ENCODE measurements at regions not wholly inside any gene's neighbourhood (a gene's known extent, or its start where the extent isn't known, plus 50 kb on each side); places are given as distances from the start of the nearest gene placed in this dataset.

DNA sequence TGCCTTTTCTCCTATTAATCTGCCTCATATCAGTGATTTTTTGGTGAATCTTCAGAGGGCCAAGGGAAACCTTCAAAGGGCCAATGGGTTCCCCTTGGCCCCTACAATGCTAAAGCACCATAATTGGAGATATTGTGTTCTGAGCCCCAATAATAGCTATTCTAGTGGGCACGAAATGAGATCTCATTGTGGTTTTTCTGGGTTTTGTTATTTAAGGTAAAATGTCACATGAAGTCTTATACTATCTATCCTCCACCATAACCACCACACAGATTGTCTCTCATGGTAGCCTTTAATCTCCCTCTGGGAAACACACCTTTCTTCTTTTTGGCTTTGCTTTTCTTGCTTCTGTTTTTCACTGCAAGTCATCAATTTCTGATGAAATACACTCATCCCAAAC, 152.8 kb downstream of the B3GNT2 start:
- no peak overlapping the region for H3K27ac ChIP-seq (ENCODE audit: low read depth, low read length, severe bottlenecking)
- no CpG with 5 or more reads among the region's 1 CpG for WGBS, 2 experiments (ENCODE audit: insufficient coverage in 2 of 2)
- peaks cover 7% of the 10 kb centered on the region for H3K9me3 ChIP-seq (ENCODE audit: control insufficient read depth, low read length)
- no peaks in the 10 kb centered on the region for H3K4me1 ChIP-seq (ENCODE audit: control insufficient read depth, insufficient read depth, low read length, poor library complexity, severe bottlenecking)
- no peaks in the 10 kb centered on the region for H3K36me3 ChIP-seq (ENCODE audit: control insufficient read depth, insufficient read depth, low read length)
- H3K4me3 ChIP-seq (ENCODE audit: extremely low read depth, insufficient read depth, low read length, poor library complexity, severe bottlenecking), result no peak overlapping the region

DNA sequence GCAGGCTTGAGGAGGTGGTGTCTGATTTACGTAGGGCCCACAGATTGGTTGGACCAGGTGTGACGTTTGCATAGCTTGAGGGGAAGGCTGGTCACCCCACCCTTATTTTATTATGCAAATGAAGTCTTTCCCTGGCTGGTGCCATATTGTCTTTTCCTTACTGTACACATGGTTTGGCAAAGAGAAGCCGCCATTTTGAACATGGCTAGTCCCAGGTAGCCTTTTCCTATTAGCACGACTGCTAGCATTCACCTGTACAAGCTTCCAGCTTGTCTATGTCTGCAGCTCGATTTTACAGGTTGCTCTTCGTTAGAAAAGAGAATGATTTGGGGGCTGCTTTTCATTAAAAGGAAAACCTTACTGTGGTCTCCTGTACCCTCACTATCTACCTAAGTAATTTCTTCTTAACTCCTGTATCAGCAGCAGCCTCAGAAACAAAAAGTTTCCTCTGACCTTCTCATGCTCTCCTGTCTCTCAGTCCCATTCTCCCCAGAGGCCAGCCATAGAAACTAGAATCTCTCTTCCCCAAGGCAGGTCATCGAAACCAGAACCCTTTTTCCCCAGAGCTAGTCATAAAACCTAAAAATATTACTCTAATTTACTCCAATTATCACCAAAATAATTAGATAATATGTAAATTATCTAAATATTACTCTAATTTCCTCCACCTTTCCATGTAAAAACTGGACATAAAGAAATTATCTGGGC, 151.8 kb downstream of the B3GNT2 start:
- H3K4me3 ChIP-seq (ENCODE audit: extremely low read depth, insufficient read depth, low read length, poor library complexity, severe bottlenecking), result no peak overlapping the region
- peaks cover 7% of the 10 kb centered on the region for H3K9me3 ChIP-seq (ENCODE audit: control insufficient read depth, low read length)
- no peaks in the 10 kb centered on the region for H3K36me3 ChIP-seq (ENCODE audit: control insufficient read depth, insufficient read depth, low read length)
- H3K27ac ChIP-seq (ENCODE audit: low read depth, low read length, severe bottlenecking), result no peak overlapping the region
- 90 to 97% methylated on average over 4 to 6 of the region's 7 CpGs for WGBS, 2 experiments (ENCODE audit: insufficient coverage in 2 of 2)
- no peaks in the 10 kb centered on the region for H3K4me1 ChIP-seq (ENCODE audit: control insufficient read depth, insufficient read depth, low read length, poor library complexity, severe bottlenecking)

DNA sequence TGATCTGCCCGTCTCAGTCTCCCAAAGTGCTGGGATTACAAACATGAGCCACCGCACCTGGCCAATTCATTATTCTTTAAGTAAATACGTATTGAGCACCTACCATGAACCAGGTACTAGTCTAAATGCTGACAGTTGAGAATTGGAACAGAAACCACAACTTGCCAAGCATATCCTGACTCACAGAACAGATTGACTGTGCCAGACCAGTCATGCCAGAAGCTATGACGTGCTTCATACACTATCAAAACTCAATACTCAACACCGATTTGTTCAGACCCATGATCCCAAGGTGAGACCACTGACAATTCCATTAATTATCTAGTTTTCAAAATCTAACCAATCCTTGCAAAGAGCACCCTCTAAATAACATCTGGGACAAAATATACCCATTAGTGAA, 148.6 kb downstream of the B3GNT2 start:
- peaks cover 6% of the 10 kb centered on the region for H3K4me1 ChIP-seq (ENCODE audit: control insufficient read depth, insufficient read depth, low read length, poor library complexity, severe bottlenecking)
- WGBS, 2 experiments (ENCODE audit: insufficient coverage in 2 of 2), result 93 to 95% methylated on average over 5 of the region's 5 CpGs
- no peaks in the 10 kb centered on the region for H3K9me3 ChIP-seq (ENCODE audit: control insufficient read depth, low read length)
- H3K36me3 ChIP-seq (ENCODE audit: control insufficient read depth, insufficient read depth, low read length), result no peaks in the 10 kb centered on the region
- no peak overlapping the region for H3K27ac ChIP-seq (ENCODE audit: low read depth, low read length, severe bottlenecking)
- H3K4me3 ChIP-seq (ENCODE audit: extremely low read depth, insufficient read depth, low read length, poor library complexity, severe bottlenecking), result no peak overlapping the region

DNA sequence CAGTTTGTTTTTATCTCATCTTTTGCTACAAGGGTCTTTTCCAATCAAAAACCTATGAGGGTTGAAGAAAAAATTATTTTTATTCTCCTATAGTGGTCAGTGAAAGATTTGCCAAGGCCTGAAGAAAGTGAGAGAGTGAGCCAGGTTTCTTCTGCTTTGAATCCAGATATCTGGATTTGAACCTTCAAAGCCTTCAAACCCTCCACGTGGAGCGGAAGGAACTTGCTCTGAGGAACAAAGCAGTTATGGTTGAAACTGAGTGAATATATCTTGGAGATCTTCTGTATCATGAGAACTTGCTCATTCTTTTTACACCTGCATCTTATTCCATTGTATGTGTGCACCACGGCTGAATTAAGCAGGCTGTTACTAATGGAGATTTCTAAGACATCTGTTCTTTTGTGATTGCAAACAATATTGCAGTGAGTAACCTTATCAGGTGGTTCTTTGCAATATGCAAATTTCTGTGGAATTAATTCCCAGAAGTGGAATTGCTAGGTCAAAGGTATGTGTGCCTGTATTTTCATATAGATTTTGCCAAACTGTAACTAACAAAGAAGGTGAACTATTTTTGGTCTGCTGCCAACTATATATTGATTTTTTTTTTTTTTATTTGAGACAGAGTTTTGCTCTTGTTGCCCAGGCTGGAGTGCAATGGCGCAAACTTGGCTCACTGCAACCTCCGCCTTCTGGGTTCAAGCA, 147.9 kb downstream of the B3GNT2 start:
- peaks cover 6% of the 10 kb centered on the region for H3K4me1 ChIP-seq (ENCODE audit: control insufficient read depth, insufficient read depth, low read length, poor library complexity, severe bottlenecking)
- no peak overlapping the region for H3K27ac ChIP-seq (ENCODE audit: low read depth, low read length, severe bottlenecking)
- no peak overlapping the region for H3K4me3 ChIP-seq (ENCODE audit: extremely low read depth, insufficient read depth, low read length, poor library complexity, severe bottlenecking)
- WGBS, 2 experiments (ENCODE audit: insufficient coverage in 2 of 2), result 92% methylated on average over 2 of the region's 5 CpGs; no CpG with 5 or more reads in 1 of the 2 experiments
- no peaks in the 10 kb centered on the region for H3K36me3 ChIP-seq (ENCODE audit: control insufficient read depth, insufficient read depth, low read length)
- no peaks in the 10 kb centered on the region for H3K9me3 ChIP-seq (ENCODE audit: control insufficient read depth, low read length)

DNA sequence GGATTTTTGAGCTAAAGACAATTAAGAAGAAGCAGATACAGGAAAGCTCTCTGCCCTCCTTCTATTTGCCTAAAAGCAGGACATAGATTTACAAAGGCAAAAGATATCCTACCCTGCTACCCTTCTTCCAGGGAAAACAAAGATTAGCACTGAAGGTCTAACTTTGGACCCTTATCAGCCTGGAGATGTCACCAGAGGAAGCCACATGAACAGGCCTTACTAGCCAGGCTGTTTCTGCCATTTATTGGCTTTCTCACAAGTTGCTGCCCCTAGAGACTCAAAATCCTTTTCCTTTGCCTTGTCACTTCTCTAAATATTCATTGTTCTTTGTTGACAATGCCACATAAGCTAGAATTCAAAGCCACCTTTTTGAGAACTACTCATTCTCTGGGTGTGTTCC, 147.3 kb downstream of the B3GNT2 start:
- H3K36me3 ChIP-seq (ENCODE audit: control insufficient read depth, insufficient read depth, low read length), result no peaks in the 10 kb centered on the region
- peaks cover 6% of the 10 kb centered on the region for H3K4me1 ChIP-seq (ENCODE audit: control insufficient read depth, insufficient read depth, low read length, poor library complexity, severe bottlenecking)
- H3K4me3 ChIP-seq (ENCODE audit: extremely low read depth, insufficient read depth, low read length, poor library complexity, severe bottlenecking), result no peak overlapping the region
- H3K9me3 ChIP-seq (ENCODE audit: control insufficient read depth, low read length), result no peaks in the 10 kb centered on the region
- no peak overlapping the region for H3K27ac ChIP-seq (ENCODE audit: low read depth, low read length, severe bottlenecking)

DNA sequence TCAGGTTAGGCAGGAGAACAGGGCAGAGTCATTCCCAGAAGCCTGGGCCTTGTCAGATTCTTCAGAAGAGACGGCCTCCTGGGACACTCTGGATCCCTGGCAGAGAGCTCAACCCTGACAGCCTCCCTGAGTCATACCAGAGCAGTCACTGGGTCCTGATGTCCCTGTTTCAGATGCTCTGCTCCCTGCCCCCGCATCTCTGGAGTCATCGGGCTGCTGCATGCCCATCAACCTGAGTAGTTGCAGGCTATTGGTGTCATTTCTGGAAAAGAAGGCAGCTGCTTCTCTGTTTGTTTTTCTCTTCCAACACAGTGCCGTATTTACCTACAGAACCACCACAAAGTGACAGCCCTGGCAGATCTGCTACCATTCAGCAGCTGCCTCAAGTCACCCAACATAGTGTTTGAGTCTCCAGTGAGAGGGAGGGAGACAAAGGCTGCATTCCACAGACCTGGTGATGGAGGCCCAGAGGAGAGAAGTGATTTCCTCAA, 145.1 kb downstream of the B3GNT2 start:
- Histone ChIP-seq H3K4me1 (ENCODE audit: control insufficient read depth, insufficient read depth, low read length, poor library complexity, severe bottlenecking) (peaks cover 6% of the 10 kb centered on the region), H3K9me3 (ENCODE audit: control insufficient read depth, low read length) (no peaks in the 10 kb centered on the region), H3K27ac (ENCODE audit: low read depth, low read length, severe bottlenecking) (peak overlapping the region; percentile 87), H3K4me3 (ENCODE audit: extremely low read depth, insufficient read depth, low read length, poor library complexity, severe bottlenecking) (no peak overlapping the region), H3K36me3 (ENCODE audit: control insufficient read depth, insufficient read depth, low read length) (no peaks in the 10 kb centered on the region)
- WGBS, 2 experiments (ENCODE audit: insufficient coverage in 2 of 2), result 44 to 83% methylated on average over 2 to 3 of the region's 4 CpGs

DNA sequence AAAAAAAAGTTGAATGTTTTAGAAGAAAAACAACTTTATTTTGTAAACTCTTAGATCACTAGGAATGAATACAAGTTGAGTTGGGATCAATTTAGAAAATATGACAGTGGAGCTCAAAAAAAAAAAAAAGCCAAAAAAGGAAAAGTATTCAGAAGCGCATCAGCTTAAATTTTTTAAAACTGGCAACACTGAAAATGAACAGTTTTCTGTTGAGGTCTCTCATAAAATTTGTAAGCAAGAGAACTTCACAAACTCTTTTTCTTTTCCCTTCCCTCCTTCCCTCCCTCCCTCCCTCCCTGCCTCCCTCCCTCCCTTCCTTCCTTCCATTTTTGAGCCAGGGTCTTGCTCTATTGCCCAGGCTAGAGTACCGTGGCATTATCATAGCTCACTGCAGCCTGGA, 143.9 kb downstream of the B3GNT2 start:
- WGBS, 2 experiments (ENCODE audit: insufficient coverage in 2 of 2), result 100% methylated on average over 2 of the region's 2 CpGs
- Histone ChIP-seq H3K27ac (ENCODE audit: low read depth, low read length, severe bottlenecking) (no peak overlapping the region), H3K36me3 (ENCODE audit: control insufficient read depth, insufficient read depth, low read length) (no peaks in the 10 kb centered on the region), H3K9me3 (ENCODE audit: control insufficient read depth, low read length) (no peaks in the 10 kb centered on the region), H3K4me3 (ENCODE audit: extremely low read depth, insufficient read depth, low read length, poor library complexity, severe bottlenecking) (no peak overlapping the region), H3K4me1 (ENCODE audit: control insufficient read depth, insufficient read depth, low read length, poor library complexity, severe bottlenecking) (peaks cover 6% of the 10 kb centered on the region)

DNA sequence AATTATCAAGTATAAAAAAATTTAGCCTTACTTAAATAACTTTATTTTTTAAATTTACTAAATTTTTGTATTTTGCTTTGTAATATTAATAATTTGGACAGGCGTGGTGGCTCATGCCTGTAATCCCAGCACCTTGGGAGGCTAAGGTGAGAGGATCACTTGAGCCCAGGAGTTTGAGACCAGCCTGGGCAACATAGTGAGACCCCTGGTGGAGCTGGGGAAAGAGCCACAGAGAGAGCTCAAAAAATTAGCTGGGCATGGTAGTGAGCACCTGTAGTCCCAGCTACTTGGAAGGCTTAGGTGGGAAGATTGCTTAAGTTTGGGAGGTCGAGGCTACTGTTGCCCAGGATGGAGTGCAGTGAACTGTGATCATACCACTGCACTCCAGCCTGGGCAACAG, 143.5 kb downstream of the B3GNT2 start:
- Histone ChIP-seq H3K9me3 (ENCODE audit: control insufficient read depth, low read length) (no peaks in the 10 kb centered on the region), H3K4me1 (ENCODE audit: control insufficient read depth, insufficient read depth, low read length, poor library complexity, severe bottlenecking) (peaks cover 6% of the 10 kb centered on the region), H3K4me3 (ENCODE audit: extremely low read depth, insufficient read depth, low read length, poor library complexity, severe bottlenecking) (no peak overlapping the region), H3K27ac (ENCODE audit: low read depth, low read length, severe bottlenecking) (no peak overlapping the region), H3K36me3 (ENCODE audit: control insufficient read depth, insufficient read depth, low read length) (no peaks in the 10 kb centered on the region)
- 63 to 94% methylated on average over 1 to 2 of the region's 2 CpGs for WGBS, 2 experiments (ENCODE audit: insufficient coverage in 2 of 2)

DNA sequence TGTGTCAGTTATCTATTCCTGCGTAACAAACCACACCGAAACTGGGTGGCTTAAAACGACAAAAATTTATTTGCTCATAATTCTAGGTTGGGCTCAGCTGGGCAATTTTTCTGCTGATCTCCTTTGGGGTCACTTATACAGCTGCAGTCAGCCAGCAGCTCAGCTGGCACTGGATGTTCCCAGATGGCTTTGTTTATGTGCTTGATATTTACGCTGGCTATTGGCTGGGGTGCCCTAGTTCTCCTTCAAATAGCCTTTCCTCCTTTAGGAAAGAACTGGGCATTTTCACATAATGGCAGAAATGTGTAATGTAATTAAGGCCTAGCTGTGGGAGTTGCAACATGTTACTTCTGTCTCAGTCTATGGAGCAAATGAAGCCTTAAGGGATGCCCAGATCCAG, 142.2 kb downstream of the B3GNT2 start:
- Histone ChIP-seq H3K27ac (ENCODE audit: low read depth, low read length, severe bottlenecking) (no peak overlapping the region), H3K9me3 (ENCODE audit: control insufficient read depth, low read length) (no peaks in the 10 kb centered on the region), H3K4me1 (ENCODE audit: control insufficient read depth, insufficient read depth, low read length, poor library complexity, severe bottlenecking) (peaks cover 6% of the 10 kb centered on the region), H3K4me3 (ENCODE audit: extremely low read depth, insufficient read depth, low read length, poor library complexity, severe bottlenecking) (no peak overlapping the region), H3K36me3 (ENCODE audit: control insufficient read depth, insufficient read depth, low read length) (no peaks in the 10 kb centered on the region)
- WGBS, 2 experiments (ENCODE audit: insufficient coverage in 2 of 2), result 90 to 96% methylated on average over 3 of the region's 4 CpGs

DNA sequence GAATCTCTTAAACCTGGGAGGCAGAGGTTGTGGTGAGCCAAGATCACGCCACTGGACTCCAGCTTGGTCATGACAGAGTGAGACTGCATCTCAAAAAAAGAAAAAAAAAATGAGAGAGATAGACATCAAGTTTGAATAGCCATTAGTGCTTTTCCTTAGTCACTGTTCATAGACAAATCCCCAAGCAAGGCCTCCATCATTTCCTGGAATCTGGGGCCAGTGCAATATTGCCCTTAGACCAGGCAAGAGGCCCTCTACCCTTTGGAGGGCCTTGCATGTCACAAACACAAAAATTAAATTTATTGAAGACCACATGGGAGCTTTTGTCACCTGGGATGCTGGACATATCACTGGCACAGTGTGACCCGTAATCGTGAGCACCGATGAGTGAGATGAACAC, 141.5 kb downstream of the B3GNT2 start:
- no peaks in the 10 kb centered on the region for H3K9me3 ChIP-seq (ENCODE audit: control insufficient read depth, low read length)
- peaks cover 6% of the 10 kb centered on the region for H3K4me1 ChIP-seq (ENCODE audit: control insufficient read depth, insufficient read depth, low read length, poor library complexity, severe bottlenecking)
- H3K4me3 ChIP-seq (ENCODE audit: extremely low read depth, insufficient read depth, low read length, poor library complexity, severe bottlenecking), result no peak overlapping the region
- H3K27ac ChIP-seq (ENCODE audit: low read depth, low read length, severe bottlenecking), result no peak overlapping the region
- WGBS, 2 experiments (ENCODE audit: insufficient coverage in 2 of 2), result 82 to 95% methylated on average over 4 of the region's 4 CpGs
- H3K36me3 ChIP-seq (ENCODE audit: control insufficient read depth, insufficient read depth, low read length), result no peaks in the 10 kb centered on the region

DNA sequence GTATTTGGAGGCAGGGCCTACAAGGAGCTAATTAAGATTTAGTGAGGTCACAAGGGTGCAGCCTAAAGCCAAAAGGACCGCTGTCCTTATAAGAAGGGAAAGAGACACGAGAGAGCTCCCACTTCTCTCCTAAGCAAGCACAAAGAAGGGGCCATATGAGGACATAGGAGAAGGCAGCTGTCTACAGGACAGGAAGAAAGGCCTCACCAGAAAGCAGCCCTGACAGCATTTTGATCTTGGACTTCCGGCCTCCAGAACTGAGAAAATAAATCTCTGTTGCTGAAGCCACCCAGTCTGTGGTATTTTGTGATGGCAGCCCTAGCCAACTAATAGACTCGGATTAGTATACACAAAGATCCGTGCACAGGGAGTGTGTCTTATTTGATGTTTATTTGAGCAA, 139.7 kb downstream of the B3GNT2 start:
- WGBS, 2 experiments (ENCODE audit: insufficient coverage in 2 of 2), result 90 to 93% methylated on average over 2 of the region's 5 CpGs

More for the DNA sequence above, 139.7 kb downstream of the B3GNT2 start:
- H3K4me1 ChIP-seq (ENCODE audit: control insufficient read depth, insufficient read depth, low read length, poor library complexity, severe bottlenecking), result no peaks in the 10 kb centered on the region
- no peak overlapping the region for H3K27ac ChIP-seq (ENCODE audit: low read depth, low read length, severe bottlenecking)
- no peaks in the 10 kb centered on the region for H3K36me3 ChIP-seq (ENCODE audit: control insufficient read depth, insufficient read depth, low read length)
- H3K9me3 ChIP-seq (ENCODE audit: control insufficient read depth, low read length), result no peaks in the 10 kb centered on the region
- no peak overlapping the region for H3K4me3 ChIP-seq (ENCODE audit: extremely low read depth, insufficient read depth, low read length, poor library complexity, severe bottlenecking)
